ENCODE measurements at regions not wholly inside any gene's neighbourhood (a gene's known extent, or its start where the extent isn't known, plus 50 kb on each side); places are given as distances from the start of the nearest gene placed in this dataset.

- TF ChIP-seq SMC3 (IDR thresholded peaks at IDR 0.05; ENCODE audit: low read length) (no peak), CTCF (CRISPR knock-in tag; IDR thresholded peaks at IDR 0.05) (no peak), ZNF180 (CRISPR knock-in tag; IDR thresholded peaks at IDR 0.05; ENCODE audit: borderline replicate concordance, low read depth) (no peak), ZFP36 (IDR thresholded peaks at IDR 0.05; ENCODE audit: borderline replicate concordance, low read depth, low read length, partially characterized antibody) (no peak), ZNF7 (CRISPR knock-in tag; IDR thresholded peaks at IDR 0.05) (no peak), TEAD3 (CRISPR knock-in tag; optimal IDR thresholded peaks at IDR 0.05; ENCODE audit: borderline replicate concordance) (no peak)
Measured at GRCh38 chr5:128693764-128694163, 155.7 kb upstream of the FBN2 start.

Data from HepG2 (cell line).